Stimulated activated naive CD8-positive, alpha-beta T cell treated with anti-CD3 and anti-CD28 coated beads, Interleukin-15, amount 100 ng/mL, for 72 hours (primary cell): ENCODE measurements at regions not wholly inside any gene's neighbourhood (a gene's known extent, or its start where the extent isn't known, plus 50 kb on each side); places are given as distances from the start of the nearest gene placed in this dataset.

Experiments
- ATAC-seq: fragments of 150-1000 bp; cut with Tn5 transposase; 2 replicates; pipeline ENCODE4 v1.10.0; 2021; ENCODE audit warnings: mild to moderate bottlenecking, moderate library complexity
- DNase-seq, 2 donors: peaks; one replicate each; pipeline ENCODE4 v3.0.0; 2021 to 2022
- H3K27ac Mint-ChIP-seq, 2 donors: one replicate each; pipeline ENCODE4 v1.8.0; 2022; ENCODE audit warnings: mild to moderate bottlenecking in 2 of 2, mixed read lengths in 2 of 2, moderate library complexity in 2 of 2
- H3K27me3 Mint-ChIP-seq: one replicate; pipeline ENCODE4 v1.8.0; 2022; ENCODE audit warnings: mixed read lengths
- H3K4me1 Mint-ChIP-seq: one replicate; pipeline ENCODE4 v1.8.0; 2022; ENCODE audit warnings: mild to moderate bottlenecking, mixed read lengths
- H3K4me3 Mint-ChIP-seq, 2 donors: one replicate each; pipeline ENCODE4 v1.8.0; 2022; ENCODE audit warnings: mild to moderate bottlenecking in 2 of 2, mixed read lengths in 2 of 2, moderate library complexity in 1 of 2
- H3K9me3 Mint-ChIP-seq, 2 donors: one replicate each; pipeline ENCODE4 v1.8.0; 2022; ENCODE audit warnings: mixed read lengths in 2 of 2

DNA sequence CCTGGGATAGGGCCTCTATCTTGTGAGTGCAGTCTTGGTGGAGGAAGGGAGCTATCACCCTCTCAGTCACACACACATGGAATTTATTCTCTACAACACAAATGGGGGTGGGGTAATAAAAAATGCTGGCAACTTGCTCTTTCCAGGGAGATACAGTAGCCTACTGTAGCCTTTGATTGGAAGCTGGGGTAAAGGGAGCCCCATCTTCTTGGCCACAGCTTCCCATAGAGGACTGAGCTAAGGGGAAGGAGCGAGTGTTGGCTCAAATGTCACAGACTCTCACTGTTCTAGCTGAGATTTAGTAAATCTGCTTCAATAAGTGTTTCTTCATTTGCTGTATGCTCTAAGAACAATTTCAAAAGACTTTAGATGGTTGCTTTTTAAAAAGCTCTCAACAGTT is 222.2 kb upstream of the CXCL12 start:
- no peak for DNase-seq
- H3K27ac Mint-ChIP-seq = no peak overlapping the region
- H3K4me1 Mint-ChIP-seq = no peaks in the 10 kb centered on the region
- peaks cover 0 to 7% of the 10 kb centered on the region in 2 donors for H3K9me3 Mint-ChIP-seq
- H3K27me3 Mint-ChIP-seq = peaks cover 26% of the 10 kb centered on the region
- ATAC-seq = no peak
- H3K4me3 Mint-ChIP-seq = no peak overlapping the region

DNA sequence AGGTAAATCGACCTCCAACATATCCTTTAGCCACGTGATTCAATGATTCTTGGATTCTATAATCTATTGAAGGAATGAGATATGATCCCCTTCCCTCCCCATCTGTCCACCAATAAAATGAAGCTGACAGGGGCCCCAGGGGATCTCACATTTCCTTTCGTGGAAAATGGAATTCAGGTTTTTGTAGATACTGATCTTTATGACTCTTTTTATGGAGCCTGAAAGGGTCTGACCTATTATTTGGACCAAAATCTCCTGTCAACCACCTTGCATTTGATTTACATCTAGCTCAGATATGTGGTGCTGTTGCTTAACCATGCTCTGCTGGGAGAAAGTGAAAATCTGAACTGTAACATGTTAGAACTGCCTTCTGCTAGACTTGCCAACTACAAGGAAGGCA is 234.0 kb upstream of the CXCL12 start:
- Mint-ChIP-seq H3K9me3 (peaks cover 0 to 5% of the 10 kb centered on the region in 2 donors), H3K27ac (no peak overlapping the region), H3K4me3 (no peak overlapping the region), H3K4me1 (no peaks in the 10 kb centered on the region), H3K27me3 (no peaks in the 10 kb centered on the region)
- DNase-seq (no peak), ATAC-seq (no peak)

GRCh38 chr10:44619521-44619920 is 234.6 kb upstream of the CXCL12 start:
- Mint-ChIP-seq H3K27ac (no peak overlapping the region), H3K4me1 (no peaks in the 10 kb centered on the region), H3K9me3 (peaks cover 0 to 5% of the 10 kb centered on the region in 2 donors), H3K27me3 (no peaks in the 10 kb centered on the region), H3K4me3 (no peak overlapping the region)
- ATAC-seq (no peak), DNase-seq (no peak)

DNA sequence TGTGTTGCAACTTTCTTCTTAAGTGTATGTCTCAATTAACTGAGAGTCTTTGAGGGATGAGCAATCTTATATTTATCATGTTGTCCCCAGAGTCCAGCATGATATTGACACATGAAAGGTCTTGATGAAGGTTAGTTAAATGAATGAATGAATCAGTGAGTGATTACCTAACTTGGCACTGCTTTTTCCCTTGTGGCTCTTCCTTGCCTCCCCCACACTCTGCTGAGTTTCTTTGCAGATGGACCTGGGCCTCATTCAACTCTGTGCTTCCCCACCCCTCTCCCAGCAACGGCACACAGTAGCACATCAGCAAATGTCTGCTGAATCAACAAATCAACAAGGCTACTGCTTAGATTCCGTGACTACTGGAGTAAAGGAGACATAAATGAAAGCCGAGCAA is 235.1 kb upstream of the CXCL12 start:
- H3K27me3 Mint-ChIP-seq = no peaks in the 10 kb centered on the region
- DNase-seq = no peak
- peak overlapping the region in 1 of 2 donors; percentile 88 for H3K27ac Mint-ChIP-seq
- H3K9me3 Mint-ChIP-seq = peaks cover 0 to 5% of the 10 kb centered on the region in 2 donors
- no peak for ATAC-seq
- H3K4me3 Mint-ChIP-seq = no peak overlapping the region
- H3K4me1 Mint-ChIP-seq = no peaks in the 10 kb centered on the region

DNA sequence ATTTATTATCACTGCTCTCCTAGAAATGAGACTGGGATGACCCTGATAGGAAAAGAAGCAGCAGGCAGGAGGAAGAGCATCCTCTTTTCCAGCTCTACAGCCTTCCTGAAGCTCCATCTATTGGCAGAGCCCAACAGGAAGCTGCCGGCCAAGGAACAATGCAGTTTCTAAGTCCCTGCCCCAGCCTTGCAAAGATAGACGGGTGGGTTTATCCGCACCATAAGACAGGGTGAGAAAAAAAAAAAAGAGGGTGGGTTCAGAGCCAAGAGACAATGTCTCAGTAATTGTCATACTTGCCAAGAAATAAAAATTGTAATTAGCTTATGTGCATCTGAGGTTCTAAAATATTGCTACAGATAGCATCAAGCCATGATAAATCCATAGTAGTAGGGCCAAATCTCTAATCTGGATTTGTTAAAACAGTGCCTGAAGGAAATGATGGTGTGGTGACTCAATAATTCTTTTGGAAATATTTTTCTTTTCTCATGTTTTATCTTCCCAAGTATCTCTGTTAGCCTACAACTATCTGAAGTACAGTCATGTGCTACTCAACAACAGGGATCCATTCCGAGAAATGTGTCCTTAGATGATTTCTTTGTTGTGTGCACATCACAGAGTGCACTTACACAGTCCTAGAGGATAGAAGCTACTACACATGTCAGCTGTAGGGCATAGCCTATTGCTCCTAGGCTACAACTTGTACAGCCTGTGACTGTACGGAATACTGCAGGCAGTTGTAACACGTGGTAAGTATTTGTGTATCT is 242.9 kb upstream of the CXCL12 start:
- no peaks in the 10 kb centered on the region for H3K9me3 Mint-ChIP-seq
- no peaks in the 10 kb centered on the region for H3K27me3 Mint-ChIP-seq
- DNase-seq (no peak), ATAC-seq (no peak)
- no peak overlapping the region for H3K4me3 Mint-ChIP-seq
- no peaks in the 10 kb centered on the region for H3K4me1 Mint-ChIP-seq
- H3K27ac Mint-ChIP-seq = no peak overlapping the region

DNA sequence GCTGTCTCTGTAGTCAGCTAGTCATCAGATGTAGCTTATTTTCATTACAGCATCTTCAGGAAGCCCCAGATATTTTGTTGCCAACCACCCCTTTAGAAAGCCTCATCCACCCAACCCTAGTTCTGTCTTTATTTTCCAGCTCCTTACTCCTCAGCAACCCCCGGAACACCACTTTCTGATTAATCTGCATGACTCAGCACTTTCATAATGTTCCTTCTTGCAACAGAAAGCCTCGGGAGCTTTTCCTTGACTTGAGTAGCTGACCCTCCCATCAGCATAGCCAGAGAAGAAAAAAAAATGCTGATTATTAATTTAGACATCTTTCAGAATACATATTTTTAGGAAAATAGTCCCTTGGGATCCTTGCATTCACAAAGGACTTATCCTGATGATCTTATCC is 244.0 kb upstream of the CXCL12 start:
- Mint-ChIP-seq H3K27ac (no peak overlapping the region), H3K4me3 (no peak overlapping the region), H3K27me3 (no peaks in the 10 kb centered on the region), H3K9me3 (no peaks in the 10 kb centered on the region), H3K4me1 (no peaks in the 10 kb centered on the region)
- no peak for ATAC-seq
- no peak for DNase-seq

DNA sequence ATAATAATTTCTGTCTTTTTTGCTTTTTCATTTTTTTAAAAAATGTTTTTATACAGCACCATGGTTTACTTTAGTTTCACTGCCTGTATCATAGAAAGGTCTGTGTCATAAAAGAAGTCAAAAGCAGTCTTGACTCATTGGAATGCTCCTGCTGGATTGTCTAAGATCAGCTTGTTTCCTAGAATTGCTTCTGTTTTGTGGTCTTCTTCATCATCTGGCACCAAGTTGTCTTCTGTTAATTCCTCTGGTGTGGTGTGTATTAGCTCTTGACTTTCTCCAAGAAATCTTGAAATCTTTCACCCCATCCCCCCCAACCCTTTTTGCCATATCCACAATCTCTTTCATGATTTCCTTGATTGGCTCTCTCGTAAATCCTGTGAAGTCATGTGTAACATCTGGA is 250.3 kb upstream of the CXCL12 start:
- Mint-ChIP-seq H3K27me3 (no peaks in the 10 kb centered on the region), H3K27ac (no peak overlapping the region)
- DNase-seq = no peak

DNA sequence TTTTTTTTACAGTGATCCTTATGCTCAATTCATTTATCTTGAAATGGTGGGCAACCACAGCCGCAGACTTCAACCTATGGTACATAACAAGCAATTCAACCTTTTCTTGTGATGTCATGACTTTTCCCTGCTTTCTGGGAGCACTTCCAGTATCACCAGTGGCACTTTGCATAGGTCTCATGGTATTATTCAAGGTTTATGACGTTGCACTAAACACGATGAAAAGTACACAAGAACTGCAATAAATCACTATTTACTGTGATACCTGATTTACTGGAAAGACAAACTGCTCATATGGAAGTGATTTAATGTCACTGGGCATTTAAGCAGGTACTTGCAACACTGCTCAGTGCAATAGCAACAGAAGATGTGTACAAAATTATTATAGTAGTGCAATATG is 251.7 kb upstream of the CXCL12 start:
- no peak overlapping the region for H3K4me3 Mint-ChIP-seq
- H3K9me3 Mint-ChIP-seq = no peaks in the 10 kb centered on the region
- no peak for ATAC-seq
- no peaks in the 10 kb centered on the region for H3K4me1 Mint-ChIP-seq
- DNase-seq = no peak
- H3K27me3 Mint-ChIP-seq = no peaks in the 10 kb centered on the region
- no peak overlapping the region for H3K27ac Mint-ChIP-seq

More for the DNA sequence above, 250.3 kb upstream of the CXCL12 start:
- Mint-ChIP-seq H3K4me3 (no peak overlapping the region), H3K9me3 (no peaks in the 10 kb centered on the region), H3K4me1 (no peaks in the 10 kb centered on the region)
- ATAC-seq = no peak

DNA sequence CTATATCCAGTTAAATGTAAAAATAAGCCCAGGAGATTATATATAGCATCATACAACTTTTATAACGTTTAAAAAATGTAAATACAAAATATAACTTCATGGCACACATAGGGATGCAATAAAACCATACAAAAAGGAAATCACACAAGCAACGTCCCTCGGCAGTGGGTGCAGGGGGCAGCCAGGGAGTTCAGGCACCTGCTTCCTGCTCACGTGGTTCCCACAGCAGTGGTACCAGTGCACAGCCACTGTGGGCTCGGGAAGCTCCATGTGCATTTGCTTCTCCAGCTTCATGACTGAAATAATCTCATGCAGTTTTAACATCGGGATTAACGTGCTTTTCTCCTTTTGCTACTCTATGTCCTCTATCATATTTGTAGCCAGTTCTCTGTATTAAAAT is 255.5 kb upstream of the CXCL12 start:
- Mint-ChIP-seq H3K9me3 (peaks cover 0 to 7% of the 10 kb centered on the region in 2 donors), H3K27me3 (no peaks in the 10 kb centered on the region), H3K4me1 (no peaks in the 10 kb centered on the region), H3K27ac (peak overlapping the region in 1 of 2 donors; percentile 93), H3K4me3 (no peak overlapping the region)
- no peak for ATAC-seq
- DNase-seq = no peak

DNA sequence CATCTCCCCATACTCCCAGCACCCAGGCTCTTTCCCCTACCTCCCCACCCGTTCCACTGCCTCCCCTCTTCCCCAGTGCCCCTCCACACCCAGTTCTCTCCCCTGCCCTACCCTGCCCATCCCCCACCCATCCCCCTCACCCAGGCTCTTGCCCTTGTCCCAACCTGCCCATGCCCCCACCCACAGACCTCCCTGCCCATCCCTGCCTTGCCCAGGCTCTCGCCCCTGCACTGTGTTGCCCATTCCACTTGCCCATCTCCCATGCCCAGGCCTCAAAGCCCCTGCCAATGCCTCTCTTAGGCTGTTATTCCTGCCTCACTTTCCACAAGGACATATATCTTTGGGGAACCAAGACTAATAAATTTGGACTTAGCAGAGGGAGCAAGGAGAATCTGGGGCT is 262.6 kb upstream of the CXCL12 start:
- Mint-ChIP-seq H3K27me3 (no peaks in the 10 kb centered on the region), H3K9me3 (peaks cover 0 to 7% of the 10 kb centered on the region in 2 donors), H3K27ac (no peak overlapping the region), H3K4me3 (no peak overlapping the region), H3K4me1 (no peaks in the 10 kb centered on the region)
- no peak for DNase-seq
- no peak for ATAC-seq

- Mint-ChIP-seq H3K4me3 (no peak overlapping the region), H3K9me3 (peaks cover 0 to 7% of the 10 kb centered on the region in 2 donors), H3K27ac (no peak overlapping the region), H3K27me3 (no peaks in the 10 kb centered on the region), H3K4me1 (no peaks in the 10 kb centered on the region)
- DNase-seq (no peak), ATAC-seq (no peak)
Measured at GRCh38 chr10:44647877-44648542, 263.1 kb upstream of the CXCL12 start.

DNA sequence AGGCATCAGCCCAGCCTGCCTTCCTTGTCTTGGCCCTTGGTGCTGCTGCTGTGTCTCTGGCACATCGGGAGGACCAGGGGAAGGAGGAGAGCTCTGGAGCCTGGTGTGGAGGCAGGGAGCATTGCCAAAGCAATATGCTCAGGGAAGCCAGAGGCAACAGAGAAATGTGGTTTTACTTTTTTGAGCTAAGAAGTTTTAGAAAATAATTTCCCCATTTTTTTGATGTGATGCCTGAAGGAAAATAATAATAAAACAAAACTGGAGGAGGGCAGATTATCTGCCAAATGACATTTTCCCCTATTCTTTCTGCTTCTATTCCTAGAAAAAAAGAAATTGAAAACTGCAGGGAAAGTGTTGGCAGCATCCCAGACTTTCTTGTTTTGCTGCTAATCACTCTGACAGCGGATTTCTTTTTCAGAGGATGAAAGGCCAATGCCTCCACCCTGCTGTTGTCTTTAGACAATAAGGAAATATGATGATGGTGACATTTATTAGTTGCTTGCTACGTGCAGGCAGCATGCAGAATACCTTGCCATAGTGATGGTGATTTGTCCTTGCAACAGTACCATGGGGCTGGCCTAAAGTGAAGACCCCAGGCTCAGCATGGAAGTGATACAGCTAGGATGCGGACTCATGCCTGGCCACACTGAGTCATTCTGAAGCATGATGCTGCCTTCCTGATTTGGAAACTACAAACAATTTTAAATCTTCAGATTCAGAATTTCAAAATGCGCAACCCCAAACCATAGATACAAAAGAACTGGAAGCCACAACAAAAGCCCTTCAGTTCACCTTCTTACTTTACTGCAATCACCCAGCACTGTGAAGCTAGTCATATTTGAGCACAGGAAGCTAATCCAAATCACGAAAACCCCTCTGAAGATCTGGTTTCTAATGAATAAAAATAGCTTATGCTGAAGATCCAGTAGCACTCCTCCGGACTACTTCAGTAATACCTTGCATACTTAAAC is 260.2 kb upstream of the TMEM72 start:
- no peak overlapping the region for H3K4me3 Mint-ChIP-seq
- ATAC-seq = no peak
- H3K4me1 Mint-ChIP-seq = no peaks in the 10 kb centered on the region
- no peaks in the 10 kb centered on the region for H3K9me3 Mint-ChIP-seq
- H3K27ac Mint-ChIP-seq = no peak overlapping the region
- no peaks in the 10 kb centered on the region for H3K27me3 Mint-ChIP-seq
- no peak for DNase-seq

- Mint-ChIP-seq H3K4me3 (no peak overlapping the region), H3K4me1 (no peaks in the 10 kb centered on the region), H3K9me3 (no peaks in the 10 kb centered on the region), H3K27ac (no peak overlapping the region), H3K27me3 (no peaks in the 10 kb centered on the region)
- no peak for ATAC-seq
- no peak for DNase-seq
Measured at GRCh38 chr10:44651834-44652233, 259.3 kb upstream of the TMEM72 start.

GRCh38 chr10:44659320-44659719 is 251.8 kb upstream of the TMEM72 start:
- no peak overlapping the region for H3K27ac Mint-ChIP-seq

DNA sequence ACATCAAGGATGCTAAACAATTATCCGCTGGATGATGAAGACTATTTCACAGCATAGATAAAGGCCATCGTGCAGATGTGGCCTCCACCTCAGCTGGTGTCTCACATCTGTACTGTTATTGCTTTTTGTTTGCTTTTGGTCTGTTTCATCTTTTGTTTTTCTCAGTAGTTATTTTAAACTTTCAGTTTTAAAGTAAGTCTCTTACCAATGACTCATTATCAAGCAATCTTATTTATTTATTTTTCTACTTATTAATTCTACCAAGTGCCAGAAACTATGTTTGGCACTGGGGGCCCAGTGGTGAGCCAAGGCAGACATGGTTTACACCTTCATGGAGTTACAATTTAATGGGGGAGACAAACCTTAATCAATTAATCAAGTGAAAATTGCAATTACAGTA is 250.9 kb upstream of the TMEM72 start:
- H3K4me1 Mint-ChIP-seq = no peaks in the 10 kb centered on the region
- no peak for DNase-seq
- no peaks in the 10 kb centered on the region for H3K27me3 Mint-ChIP-seq
- H3K9me3 Mint-ChIP-seq = no peaks in the 10 kb centered on the region
- ATAC-seq = no peak
- H3K27ac Mint-ChIP-seq = no peak overlapping the region
- no peak overlapping the region for H3K4me3 Mint-ChIP-seq

More at GRCh38 chr10:44659320-44659719, 251.8 kb upstream of the TMEM72 start:
- Mint-ChIP-seq H3K4me1 (no peaks in the 10 kb centered on the region), H3K4me3 (no peak overlapping the region), H3K9me3 (no peaks in the 10 kb centered on the region), H3K27me3 (no peaks in the 10 kb centered on the region)
- ATAC-seq (no peak), DNase-seq (no peak)

GRCh38 chr10:44662051-44662450 is 249.1 kb upstream of the TMEM72 start:
- Mint-ChIP-seq H3K9me3 (no peaks in the 10 kb centered on the region), H3K27me3 (no peaks in the 10 kb centered on the region), H3K4me3 (no peak overlapping the region), H3K4me1 (no peaks in the 10 kb centered on the region), H3K27ac (no peak overlapping the region)
- ATAC-seq (no peak), DNase-seq (no peak)
